HT1080 (cell line): ENCODE measurements at regions not wholly inside any gene's neighbourhood (a gene's known extent, or its start where the extent isn't known, plus 50 kb on each side); places are given as distances from the start of the nearest gene placed in this dataset.
"Not testable (repeated sequence)": the region's sequence is repeated elsewhere in the genome, so short reads cannot be mapped to it uniquely, and the experiment has no call there.

ENCODE experiments used
- DNase-seq: peaks from one replicate; pipeline ENCODE4 v3.0.0-alpha.2; 2015; ENCODE audit warnings: low read depth

DNA sequence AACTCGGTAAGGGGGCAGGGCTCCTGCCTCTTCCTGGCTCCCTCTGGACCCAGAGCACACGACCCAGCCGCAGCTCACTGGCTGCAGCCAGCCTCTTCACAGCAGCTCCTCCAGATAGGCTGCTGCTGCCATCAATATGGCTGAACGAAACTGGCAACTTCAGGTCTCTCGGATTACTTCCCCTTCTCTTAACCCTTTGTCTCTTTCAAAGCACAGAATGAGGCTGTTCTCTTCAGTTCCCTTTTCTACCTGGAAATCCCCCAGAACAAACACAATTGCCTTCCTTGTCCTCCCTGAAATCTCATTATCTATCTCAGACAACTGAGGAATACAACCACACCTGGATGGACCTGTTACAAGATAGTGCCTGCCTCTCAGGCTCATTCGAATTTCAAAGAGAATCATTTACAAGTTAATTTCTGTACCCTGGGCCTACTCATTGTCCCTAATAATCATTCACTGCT lies 193.4 kb upstream of the MBL2 start:
- no peak for DNase-seq

DNA sequence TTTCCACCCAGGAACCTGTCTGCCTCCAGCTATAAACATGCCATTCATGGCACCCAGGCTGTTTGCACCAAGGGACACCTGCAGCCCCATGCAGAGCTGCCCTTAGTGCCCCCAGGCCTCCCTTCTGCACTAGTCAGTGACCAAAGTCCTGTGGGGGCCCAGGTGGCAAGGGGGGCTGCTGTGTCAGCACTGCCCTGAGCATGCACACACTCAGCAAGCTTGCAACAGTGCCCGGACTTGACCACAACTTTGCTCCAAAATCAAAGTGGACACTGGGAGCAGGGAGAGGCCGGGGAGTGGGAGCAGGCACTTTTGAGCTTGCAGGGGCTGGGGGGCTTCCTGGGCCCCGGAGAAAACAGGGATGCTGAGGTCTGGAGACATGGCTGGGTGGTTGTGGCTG lies 192.9 kb upstream of the MBL2 start:
- DNase-seq = no peak

DNA sequence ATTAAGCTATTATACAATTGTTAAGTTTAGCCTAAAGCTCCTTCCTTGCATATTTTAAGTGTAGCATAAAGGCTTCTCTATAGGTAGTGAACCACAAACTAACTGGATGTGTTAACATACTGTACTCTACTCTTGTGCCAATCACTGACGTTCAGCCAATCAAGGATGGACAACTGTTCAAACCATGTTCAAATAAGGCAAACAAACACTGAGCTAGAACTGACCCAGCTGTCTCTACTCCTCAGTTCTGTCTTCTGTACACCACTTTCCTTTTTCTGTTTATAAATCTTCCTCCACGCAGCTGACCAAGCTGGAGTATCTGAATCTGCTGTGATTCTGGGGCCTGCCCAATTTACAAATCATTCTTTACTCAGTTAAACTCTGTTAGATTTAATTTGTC lies 188.7 kb upstream of the MBL2 start:
- DNase-seq = no peak

DNA sequence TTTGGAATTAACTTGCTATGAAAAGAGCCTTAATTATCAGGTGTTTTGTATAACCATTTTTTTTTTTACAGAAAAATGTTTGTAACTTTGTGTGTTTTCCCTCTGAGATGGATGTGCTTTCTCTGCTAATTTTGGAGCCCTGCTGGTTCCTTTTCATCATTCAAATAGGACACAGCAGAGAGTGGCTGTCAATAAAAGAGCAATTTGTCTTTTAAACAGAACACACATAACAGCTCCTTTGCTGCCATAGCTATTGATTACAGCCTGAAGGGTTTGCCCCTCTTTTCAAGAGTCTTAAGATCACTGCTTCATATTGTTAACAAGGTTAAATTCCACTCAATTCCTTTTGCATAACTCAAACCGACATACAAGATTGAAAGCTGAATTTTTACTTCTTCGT lies 187.2 kb upstream of the MBL2 start:
- DNase-seq = no peak

DNA sequence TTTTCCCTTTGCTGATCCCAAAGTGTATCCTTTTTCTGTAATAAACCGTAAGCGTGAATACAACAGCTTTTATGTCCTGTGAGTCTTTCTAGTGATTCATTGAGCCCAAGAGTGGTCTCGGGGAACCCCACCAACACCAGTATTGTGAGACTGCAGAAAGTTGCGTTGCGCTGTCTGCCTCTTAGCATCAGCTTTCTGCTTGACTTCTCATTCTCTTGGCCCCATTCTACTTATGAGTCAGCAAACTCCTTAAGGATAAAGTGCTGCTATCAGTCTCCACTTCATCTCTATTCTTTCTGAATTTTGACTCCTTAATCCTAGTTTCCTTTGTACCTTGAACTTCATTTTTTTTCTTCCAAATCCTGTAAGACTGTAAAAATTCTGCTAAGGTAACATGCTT lies 184.3 kb upstream of the MBL2 start:
- DNase-seq = no peak

DNA sequence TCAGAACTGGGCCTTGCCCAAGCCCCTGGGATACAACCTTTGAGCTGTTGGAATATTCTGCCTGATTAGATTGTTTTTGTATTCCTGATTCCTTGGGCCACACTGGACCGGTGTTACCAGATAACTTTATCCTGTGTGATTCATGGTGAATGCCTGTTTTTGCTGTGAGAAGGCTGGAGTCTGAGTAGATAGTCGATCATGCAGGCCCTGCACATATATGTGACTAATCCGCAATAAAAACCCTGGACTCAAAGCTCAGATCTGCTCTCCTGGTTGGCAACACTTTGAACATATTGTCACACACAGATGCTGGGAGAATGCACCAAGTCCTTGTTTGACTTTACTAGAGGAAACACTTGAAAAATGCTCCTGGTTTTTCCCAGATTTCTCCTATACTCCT lies 183.9 kb upstream of the MBL2 start:
- peak; percentile 49 for DNase-seq

DNA sequence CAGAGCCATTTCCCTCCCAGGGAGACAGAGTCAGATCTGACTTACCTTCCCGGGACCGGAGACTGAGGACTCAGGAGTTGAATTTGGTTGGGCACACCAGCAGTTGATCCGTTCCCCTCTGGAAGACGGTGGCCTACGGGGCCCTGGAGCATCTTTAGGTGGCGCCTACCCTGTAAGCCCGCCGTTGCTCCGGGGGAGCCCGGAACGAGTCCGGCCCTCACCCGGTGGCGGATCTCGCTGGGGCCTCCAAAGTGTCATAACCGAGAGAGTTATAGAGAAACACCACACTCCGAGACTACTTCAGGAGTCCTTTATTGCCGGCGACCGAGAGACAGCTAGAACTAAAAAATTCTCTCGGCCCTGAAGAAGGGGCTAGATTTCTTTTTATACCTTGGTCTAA lies 182.8 kb upstream of the MBL2 start:
- no peak for DNase-seq

DNA sequence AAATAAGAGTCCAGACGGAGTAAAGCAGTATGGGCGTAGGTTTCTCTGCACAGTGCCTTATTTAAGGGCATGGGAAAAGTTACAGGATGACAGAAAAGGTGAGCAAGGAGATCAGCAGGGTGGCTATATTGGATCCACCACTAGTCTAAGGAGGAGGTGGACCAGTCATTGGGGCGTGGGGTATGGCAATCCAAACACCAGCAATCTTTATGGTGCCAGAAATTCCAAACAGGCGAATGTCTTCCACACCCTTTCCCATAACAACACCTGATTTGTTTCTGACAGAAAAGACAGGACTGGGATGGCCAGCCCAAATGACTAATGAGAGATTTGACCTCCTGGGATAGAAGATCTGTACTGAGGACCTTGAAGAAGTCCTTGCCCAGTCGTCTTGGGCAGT lies 181.8 kb upstream of the MBL2 start:
- peak; percentile 30 for DNase-seq

DNA sequence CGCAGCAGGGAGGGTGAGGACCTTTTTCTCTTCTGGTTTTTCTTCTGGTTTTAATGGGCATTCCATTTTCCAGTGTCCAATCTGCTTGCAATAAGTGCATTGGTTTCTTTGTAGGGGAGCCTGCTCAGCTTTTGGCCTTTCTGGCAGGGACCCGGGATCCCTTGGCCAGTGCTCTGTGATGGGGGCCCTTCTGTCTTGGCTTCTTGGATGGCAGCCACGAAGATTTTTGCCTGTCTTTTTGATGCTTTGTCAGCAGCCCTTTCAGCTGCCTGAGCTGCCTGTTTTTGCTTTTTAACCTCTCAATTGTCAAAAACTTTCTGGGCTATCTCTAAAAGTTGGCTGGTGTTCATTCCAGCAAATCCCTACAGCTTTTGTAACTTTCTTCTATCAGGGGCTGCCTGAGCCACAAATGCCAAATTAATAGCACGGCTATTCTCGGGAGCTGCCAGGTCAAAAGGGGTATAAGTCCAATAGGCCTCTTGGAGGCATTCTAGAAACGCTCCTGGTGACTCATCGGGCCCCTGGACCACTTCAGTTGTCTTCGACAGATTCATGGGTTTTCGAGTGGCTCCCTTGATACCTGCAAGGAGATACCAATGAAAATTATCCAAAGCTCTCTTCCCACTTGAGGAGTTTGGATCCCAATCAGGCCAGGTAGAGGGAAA lies 179.9 kb upstream of the MBL2 start:
- no peak for DNase-seq

DNA sequence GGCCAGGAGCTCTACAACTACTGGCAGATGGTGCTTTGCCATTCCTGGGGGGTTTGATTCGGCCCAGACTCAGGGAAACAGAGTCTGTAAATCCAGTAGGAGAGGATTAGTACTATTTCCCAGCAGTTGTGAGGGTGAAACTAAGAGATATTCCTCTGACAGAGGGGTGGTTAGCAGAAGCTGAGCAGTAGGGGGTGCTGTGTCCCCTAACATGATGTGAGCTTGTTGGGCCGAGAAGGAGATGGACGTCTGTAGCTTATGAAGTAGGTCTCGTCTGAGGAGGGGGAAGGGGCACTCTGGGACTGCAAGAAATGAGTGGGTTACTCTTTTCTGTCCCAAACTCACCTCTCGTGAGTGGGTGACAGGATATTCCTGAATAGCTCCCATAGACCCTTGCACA lies 179.2 kb upstream of the MBL2 start:
- DNase-seq = peak; percentile 50

DNA sequence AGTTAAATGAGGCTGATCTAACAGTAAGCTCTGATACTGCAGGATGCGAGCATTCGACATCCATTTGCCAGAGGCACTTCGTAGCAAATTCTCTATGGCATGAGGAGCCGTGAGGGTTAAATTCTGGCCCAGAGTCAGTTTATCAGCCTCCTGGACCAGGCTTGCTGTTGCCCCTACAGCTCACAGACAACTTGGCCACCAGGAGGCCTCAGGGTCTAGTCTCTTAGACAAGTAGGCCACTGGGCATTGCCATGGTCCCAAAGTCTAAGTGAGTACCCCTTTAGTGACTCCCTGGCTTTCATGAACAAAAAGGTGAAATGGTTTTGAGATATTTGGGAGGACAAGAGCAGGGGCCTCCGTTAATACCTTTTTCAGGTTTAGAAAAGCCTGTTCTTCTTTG lies 178.0 kb upstream of the MBL2 start:
- DNase-seq = no peak

DNA sequence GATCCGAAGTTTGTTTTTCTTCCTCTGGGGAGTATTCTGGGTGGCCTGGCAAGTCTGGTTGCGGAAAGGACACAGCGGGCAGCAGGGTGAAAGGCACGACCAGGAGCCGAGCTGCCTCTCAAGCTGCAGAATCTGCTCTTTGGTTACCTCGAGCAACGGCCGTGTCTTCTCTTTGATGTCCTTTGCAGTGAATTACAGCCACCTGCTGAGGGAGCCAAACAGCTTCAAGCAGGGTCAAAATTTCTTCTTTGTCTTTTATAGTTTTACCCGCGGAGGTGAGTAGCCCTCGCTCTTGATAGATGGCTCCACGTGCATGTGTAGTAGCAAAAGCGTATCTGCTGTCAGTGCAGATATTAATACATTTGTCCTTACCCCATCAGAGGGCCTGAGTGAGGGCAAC lies 177.3 kb upstream of the MBL2 start:
- DNase-seq = no peak

DNA sequence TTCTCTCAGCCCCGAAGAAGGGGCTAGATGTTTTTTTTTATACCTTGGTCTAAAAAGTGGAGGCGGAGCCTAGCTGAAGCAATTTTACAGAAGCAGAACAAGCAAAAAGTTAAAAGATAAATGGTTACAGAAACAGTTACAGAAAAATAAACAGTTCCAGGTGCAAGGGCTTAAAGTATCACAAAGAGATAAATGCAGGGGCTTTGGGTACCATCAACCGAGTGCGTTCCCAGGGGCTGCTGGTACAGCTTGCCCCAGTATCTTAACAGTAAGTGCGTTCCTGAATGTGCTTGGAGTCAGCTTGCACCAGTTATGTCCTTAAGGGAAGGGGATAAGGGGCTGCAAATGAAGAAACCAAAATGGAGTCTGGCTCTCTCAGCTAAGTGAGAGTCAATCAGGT lies 173.9 kb upstream of the MBL2 start:
- DNase-seq = no peak

DNA sequence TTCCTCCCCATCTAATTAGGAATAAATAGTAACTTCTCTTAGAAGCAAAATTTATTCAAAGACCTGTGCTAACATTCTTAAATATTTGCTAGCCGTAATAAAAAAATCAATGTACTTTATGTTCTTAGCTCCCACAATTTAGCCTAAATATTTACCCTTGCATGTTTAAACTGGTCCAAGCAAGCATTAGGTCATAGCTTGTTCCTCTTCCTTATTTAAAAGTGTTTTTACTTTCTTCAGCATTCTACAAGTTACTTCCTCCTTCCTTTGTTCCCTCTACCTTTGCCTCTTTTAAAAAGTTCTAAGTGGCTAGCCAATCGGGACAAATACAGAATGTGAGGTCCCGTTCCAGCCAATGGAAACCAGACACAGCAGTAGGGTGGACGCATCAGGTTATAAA lies 172.9 kb upstream of the MBL2 start:
- not testable (repeated sequence) for DNase-seq

DNA sequence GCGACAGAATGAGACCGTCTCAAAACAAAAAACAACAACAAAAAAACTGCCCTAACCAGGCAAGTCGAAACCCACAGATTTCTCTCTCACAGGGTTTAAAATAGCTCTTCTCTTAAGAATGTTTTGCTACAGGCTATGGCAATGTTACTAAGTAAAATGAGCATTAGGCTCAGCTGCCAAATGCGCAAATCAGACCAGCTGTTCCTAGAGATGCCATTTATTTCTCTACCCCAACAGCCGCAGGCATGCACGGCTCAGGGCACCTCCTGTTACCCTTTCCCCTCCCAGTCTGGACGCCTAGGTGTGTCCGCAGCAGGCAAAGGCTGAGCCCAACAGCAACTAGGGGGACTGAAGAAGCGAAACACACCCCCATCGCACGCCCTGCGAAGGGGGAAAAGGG lies 168.3 kb upstream of the MBL2 start:
- no peak for DNase-seq

DNA sequence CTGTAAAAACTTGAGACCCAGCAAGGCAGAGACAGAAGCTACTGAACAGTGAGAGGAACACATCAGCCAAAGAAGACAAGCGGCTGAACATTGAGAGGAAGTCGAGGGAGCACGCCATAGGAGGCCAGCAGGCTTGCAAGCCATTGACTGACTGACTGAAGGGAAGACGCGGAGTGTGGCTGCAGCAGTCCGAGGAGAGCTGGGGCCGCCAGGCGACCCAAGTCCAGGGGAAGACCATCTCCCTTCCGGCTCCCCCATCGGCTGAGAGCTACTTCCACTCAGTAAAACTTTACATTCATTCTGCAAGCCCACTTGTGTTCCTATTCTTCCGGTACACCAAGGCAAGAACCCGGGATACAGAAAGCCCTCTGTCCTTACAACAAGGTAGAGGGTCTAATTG lies 167.3 kb upstream of the MBL2 start:
- DNase-seq = no peak

DNA sequence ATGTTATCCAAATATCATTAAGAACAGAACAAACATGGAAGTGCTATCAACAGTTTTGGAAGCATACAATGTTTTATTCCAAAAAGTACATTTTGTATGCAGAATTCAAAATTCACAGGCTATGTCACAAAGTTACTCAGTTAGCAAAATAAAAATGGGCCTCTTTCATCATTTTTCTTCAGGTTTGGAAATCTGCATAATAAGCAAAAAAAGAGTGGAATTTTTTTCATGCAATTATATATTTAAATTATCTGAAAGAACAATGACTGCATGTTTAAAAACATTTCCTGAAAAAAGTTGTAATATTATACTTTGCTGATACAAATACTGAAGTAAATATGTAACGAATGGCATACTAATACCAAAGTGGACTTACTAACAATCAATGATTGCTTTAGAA lies 161.2 kb upstream of the MBL2 start:
- DNase-seq = no peak

DNA sequence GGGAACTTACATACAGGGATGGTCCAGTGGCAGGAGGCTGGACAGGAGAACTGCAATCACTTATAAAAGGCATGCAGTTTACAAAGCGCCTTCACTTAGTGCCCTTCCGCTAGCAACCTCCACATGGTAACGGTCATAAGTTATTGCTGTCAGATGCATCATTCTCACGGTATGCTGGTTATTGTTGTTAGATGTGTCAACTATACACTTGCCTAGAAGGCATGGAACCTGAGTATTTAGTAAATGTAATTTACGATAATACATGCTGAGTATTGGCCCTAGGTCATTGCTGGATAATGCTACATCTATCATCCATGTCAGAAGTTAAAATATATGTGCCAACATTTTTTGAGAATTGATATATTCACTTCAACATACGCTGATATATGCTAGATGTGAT lies 155.1 kb upstream of the MBL2 start:
- DNase-seq = no peak

DNA sequence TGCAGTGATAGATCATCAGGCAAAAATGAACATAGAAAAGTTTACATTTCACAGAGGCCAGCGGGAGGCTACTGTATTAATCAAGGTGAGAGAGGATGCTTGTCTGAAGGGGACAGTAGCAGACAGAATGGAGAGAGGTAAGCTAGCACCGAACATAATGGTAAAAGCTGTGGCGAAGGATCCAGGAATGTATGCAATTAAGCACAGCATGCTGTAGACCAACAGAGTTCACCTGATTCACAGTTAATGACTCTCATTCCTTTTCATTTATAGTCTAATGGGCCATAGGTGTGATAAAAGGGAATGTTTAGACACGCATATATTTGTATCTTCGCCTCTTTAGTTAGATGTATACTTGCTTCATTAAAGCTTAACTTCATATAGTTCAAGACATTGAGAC lies 150.9 kb upstream of the MBL2 start:
- no peak for DNase-seq

DNA sequence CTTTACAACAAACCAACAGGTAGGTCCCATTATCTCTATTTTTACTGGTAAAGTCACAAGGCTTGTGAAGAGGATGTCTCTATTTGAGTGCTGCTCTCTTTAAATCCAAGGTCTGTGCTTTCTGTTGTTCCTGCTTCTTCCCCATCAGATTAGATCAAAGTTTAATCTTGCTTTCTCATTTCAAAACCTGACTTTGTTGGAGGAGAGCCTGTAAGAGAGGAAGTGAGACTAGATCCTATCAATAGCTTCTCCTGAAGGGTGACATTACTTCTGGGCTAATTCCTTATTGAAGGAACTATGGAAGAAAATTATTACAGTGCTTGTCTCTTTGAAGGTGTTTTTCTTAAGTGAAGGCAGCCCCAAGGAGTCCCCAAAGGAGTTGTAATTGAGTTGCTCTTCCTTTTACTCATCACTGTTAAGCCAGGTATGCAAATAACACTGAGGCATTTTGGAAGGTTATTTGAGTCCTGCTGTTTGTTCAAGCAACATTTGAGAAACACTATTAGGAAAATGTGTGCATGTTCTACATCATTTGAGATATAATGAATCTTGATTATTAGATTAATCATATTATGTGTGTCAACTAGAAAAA lies 146.2 kb upstream of the MBL2 start:
- no peak for DNase-seq

DNA sequence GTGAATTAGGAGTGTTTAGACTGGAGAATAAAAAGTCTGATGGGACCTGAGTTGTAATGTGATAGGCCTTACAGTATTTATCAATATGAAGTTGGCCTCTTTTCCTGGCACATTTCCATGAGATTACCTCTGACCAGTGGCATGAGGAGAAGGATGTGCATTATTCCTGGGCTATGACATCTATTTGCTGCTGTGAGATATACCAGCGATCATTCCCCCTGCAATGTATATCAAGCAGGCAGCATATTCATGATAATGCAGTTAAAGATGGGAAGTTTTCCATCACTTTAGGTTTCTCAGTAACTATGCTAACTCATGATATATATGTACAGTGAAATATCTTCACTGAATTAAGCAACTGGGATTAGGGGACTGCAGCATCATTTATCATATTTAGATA lies 142.8 kb upstream of the MBL2 start:
- no peak for DNase-seq

DNA sequence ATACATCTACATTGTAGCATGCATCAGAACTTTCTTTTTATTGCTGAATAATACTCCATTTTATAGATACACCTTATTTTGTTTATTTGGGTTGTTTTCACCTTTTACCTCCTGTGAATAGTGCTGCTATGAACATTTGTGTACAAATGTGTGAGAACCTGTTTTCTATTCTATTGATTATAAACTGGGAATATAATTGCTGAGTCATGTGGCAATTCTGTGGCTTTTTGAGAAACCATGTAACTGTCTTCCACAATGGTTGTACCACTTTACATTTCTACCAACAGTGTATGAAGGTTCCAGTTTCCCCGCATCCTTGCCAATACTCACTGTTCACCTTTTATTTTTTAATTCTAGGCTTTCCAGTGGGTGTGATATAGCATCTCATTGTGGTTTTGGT lies 138.6 kb upstream of the MBL2 start:
- DNase-seq = no peak

DNA sequence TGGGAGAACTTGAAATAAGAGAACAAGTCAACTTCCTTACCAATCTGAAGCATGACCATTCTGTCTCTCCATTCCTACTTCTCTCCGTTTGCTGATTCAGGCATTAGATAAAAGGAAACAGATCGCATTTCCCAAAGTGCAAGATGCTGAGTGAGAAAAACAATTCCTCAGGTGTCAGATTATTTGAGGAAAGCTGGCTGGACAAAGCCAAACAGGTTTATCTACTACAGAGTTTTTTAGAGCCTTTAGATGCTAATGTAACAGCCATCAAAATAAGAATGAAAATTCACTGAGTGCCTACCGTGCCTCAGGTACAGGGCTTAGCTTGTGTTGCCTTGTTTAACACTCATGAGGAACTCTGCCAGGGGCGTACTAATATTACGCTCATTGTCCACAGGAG lies 135.9 kb upstream of the MBL2 start:
- DNase-seq = no peak

DNA sequence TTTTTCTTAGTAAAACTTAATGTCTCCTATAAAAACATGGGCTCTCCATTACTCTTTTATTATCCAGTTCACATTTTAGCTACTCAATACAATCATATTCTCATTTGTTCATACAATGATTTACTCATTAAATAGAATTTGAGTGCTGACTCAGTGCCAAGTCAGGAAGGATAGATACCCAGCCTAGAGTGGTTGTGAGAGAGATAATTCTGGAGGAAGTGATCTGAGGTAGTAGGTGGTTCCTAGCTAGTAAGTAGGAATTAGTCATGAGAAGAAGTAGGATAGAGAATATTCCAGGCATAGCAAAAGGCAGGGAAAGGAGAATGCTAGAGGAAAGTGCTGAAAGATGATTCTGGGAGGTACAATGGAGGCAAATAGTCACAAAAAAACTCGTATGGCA lies 133.5 kb upstream of the MBL2 start:
- peak; percentile 23 for DNase-seq
